CD4-positive, alpha-beta T cell (primary cell): ENCODE measurements at regions not wholly inside any gene's neighbourhood (a gene's known extent, or its start where the extent isn't known, plus 50 kb on each side); places are given as distances from the start of the nearest gene placed in this dataset.

ENCODE experiments used
- ATAC-seq: fragments of 200-7000 bp; cut with Tn5 transposase; one replicate; pipeline ENCODE4 v1.10.0; 2022; ENCODE audit warnings: mild to moderate bottlenecking; ENCODE audit not compliant: poor library complexity
- CTCF ChIA-PET: fragments of 350-600 bp; sonication (Branson Sonifier 250); formaldehyde crosslinking; loops from one replicate; lab custom pipeline; 2021; ENCODE audit warnings: antibody characterized with exemption, inconsistent platforms; lab: Charles Lee
- POLR2A ChIA-PET: fragments of 350-600 bp; sonication (Branson Sonifier 250); formaldehyde crosslinking; loops from one replicate; lab custom pipeline; 2021; ENCODE audit warnings: antibody characterized with exemption, inconsistent platforms; lab: Charles Lee
- DNase-seq, 14 experiments: peaks; one replicate each; pipeline ENCODE4 v3.0.0-alpha.2; 2013 to 2020; ENCODE audit warnings: mixed read lengths in 2 of 14
- H3K27ac ChIP-seq, 2 donors: one replicate each; pipeline versions ENCODE4 v1.5.1 to v1.7.0; 2013; ENCODE audit warnings: low read length in 2 of 2, low read depth in 1 of 2, mild to moderate bottlenecking in 1 of 2
- H3K27me3 ChIP-seq, 2 experiments: 1 replicate in 1 of 2; 2 replicates in 1 of 2; pipeline versions ENCODE4 v1.6.1 to v1.7.0; 2013; ENCODE audit warnings: low read length in 2 of 2, control low read depth in 1 of 2, mild to moderate bottlenecking in 1 of 2, moderate library complexity in 1 of 2; ENCODE audit not compliant: insufficient read depth in 2 of 2, control insufficient read depth in 1 of 2
- H3K36me3 ChIP-seq: one replicate; pipeline ENCODE4 v1.6.1; 2013; ENCODE audit warnings: low read length, control low read depth; ENCODE audit not compliant: insufficient read depth
- H3K4me1 ChIP-seq: one replicate; pipeline ENCODE4 v1.6.1; 2013; ENCODE audit warnings: low read length, control low read depth; ENCODE audit not compliant: insufficient read depth
- H3K4me3 ChIP-seq: one replicate; pipeline ENCODE4 v1.5.1; 2013; ENCODE audit warnings: mild to moderate bottlenecking, low read length, moderate library complexity
- H3K9me3 ChIP-seq, 2 experiments: 1 replicate in 1 of 2; 2 replicates in 1 of 2; pipeline versions ENCODE4 v1.6.1 to v1.7.0; 2013; ENCODE audit warnings: low read length in 2 of 2, mild to moderate bottlenecking in 2 of 2, control low read depth in 1 of 2, moderate library complexity in 1 of 2; ENCODE audit not compliant: control insufficient read depth in 1 of 2, insufficient read depth in 1 of 2
- H3K27ac Mint-ChIP-seq: one replicate; pipeline ENCODE4 v1.8.0; 2020; ENCODE audit warnings: mixed read lengths
- H3K27me3 Mint-ChIP-seq: one replicate; pipeline ENCODE4 v1.8.0; 2021; ENCODE audit warnings: mixed read lengths
- H3K36me3 Mint-ChIP-seq: one replicate; pipeline ENCODE4 v1.8.0; 2021; ENCODE audit warnings: low read depth, mixed read lengths
- H3K4me1 Mint-ChIP-seq: one replicate; pipeline ENCODE4 v1.8.0; 2021; ENCODE audit warnings: low read depth, mixed read lengths
- H3K4me3 Mint-ChIP-seq: one replicate; pipeline ENCODE4 v1.8.0; 2020; ENCODE audit warnings: mild to moderate bottlenecking, mixed read lengths
- H3K9me3 Mint-ChIP-seq: one replicate; pipeline ENCODE4 v1.8.0; 2020; ENCODE audit warnings: mixed read lengths
- intact Hi-C, 2 experiments: fragments of 100-400 bp; cut with DNase I in 1 of 2; cut with micrococcal nuclease in 1 of 2; formaldehyde crosslinking; loops; one replicate each; pipeline versions ENCODE4 v1.15.1 to v1.9.0; 2023 to 2025; cut with DNase I, micrococcal nuclease
- TF ChIP-seq, protein P1 (sequence below): fragments of 200-600 bp; IDR thresholded peaks from one replicate; pipeline ENCODE4 v1.8.0; 2022; ENCODE audit warnings: antibody characterized with exemption, mild to moderate bottlenecking

- Histone ChIP-seq H3K36me3 (no peaks in the 10 kb centered on the region), H3K9me3 (peaks cover 0 to 3% of the 10 kb centered on the region in 2 experiments), H3K27me3 (peaks cover 4% of the 10 kb centered on the region in 2 experiments), H3K4me3 (no peak overlapping the region), H3K4me1 (no peaks in the 10 kb centered on the region), H3K27ac (no peak overlapping the region)
- TF ChIP-seq, protein P1, sequence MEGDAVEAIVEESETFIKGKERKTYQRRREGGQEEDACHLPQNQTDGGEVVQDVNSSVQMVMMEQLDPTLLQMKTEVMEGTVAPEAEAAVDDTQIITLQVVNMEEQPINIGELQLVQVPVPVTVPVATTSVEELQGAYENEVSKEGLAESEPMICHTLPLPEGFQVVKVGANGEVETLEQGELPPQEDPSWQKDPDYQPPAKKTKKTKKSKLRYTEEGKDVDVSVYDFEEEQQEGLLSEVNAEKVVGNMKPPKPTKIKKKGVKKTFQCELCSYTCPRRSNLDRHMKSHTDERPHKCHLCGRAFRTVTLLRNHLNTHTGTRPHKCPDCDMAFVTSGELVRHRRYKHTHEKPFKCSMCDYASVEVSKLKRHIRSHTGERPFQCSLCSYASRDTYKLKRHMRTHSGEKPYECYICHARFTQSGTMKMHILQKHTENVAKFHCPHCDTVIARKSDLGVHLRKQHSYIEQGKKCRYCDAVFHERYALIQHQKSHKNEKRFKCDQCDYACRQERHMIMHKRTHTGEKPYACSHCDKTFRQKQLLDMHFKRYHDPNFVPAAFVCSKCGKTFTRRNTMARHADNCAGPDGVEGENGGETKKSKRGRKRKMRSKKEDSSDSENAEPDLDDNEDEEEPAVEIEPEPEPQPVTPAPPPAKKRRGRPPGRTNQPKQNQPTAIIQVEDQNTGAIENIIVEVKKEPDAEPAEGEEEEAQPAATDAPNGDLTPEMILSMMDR = no peak
- peaks cover 5% of the 10 kb centered on the region for H3K9me3 Mint-ChIP-seq
- no peak overlapping the region for H3K4me3 Mint-ChIP-seq
- no peak for DNase-seq
- no peaks in the 10 kb centered on the region for H3K4me1 Mint-ChIP-seq
- intact Hi-C loops = no loop called here
- H3K36me3 Mint-ChIP-seq = no peaks in the 10 kb centered on the region
- H3K27ac Mint-ChIP-seq = no peak overlapping the region
- ChIA-PET CTCF (no interaction called here), POLR2A (no interaction called here)
- peaks cover 37% of the 10 kb centered on the region for H3K27me3 Mint-ChIP-seq
- ATAC-seq = no peak
These were observed 422.1 kb downstream of the BRD1 start for GRCh38 chr22:49405590-49405989.

- ChIA-PET POLR2A (no interaction called here), CTCF (no interaction called here)
- peaks cover 0 to 3% of the 10 kb centered on the region in 2 experiments for H3K9me3 ChIP-seq
- Mint-ChIP-seq H3K9me3 (peaks cover 5% of the 10 kb centered on the region), H3K27me3 (peaks cover 36% of the 10 kb centered on the region), H3K4me3 (no peak overlapping the region), H3K4me1 (no peaks in the 10 kb centered on the region), H3K27ac (no peak overlapping the region), H3K36me3 (no peaks in the 10 kb centered on the region)
- H3K4me1 ChIP-seq = no peaks in the 10 kb centered on the region
- TF ChIP-seq, protein P1 = no peak
- DNase-seq (no peak), ATAC-seq (no peak)
- no peak overlapping the region for H3K4me3 ChIP-seq
- H3K27ac ChIP-seq = no peak overlapping the region
- no peaks in the 10 kb centered on the region for H3K36me3 ChIP-seq
- H3K27me3 ChIP-seq = peaks cover 4% of the 10 kb centered on the region in 2 experiments
- intact Hi-C loops = no loop called here
These were observed 423.0 kb downstream of the BRD1 start for GRCh38 chr22:49404576-49405241.

GRCh38 chr22:49404020-49404419, 423.7 kb downstream of the BRD1 start:
- H3K27ac Mint-ChIP-seq = no peak overlapping the region
- no peak overlapping the region for H3K4me3 Mint-ChIP-seq
- H3K27ac ChIP-seq = no peak overlapping the region
- ATAC-seq = no peak
- no peak overlapping the region for H3K4me3 ChIP-seq
- ChIA-PET POLR2A (no interaction called here), CTCF (no interaction called here)
- H3K4me1 Mint-ChIP-seq = no peaks in the 10 kb centered on the region
- TF ChIP-seq, protein P1 = no peak
- intact Hi-C loops = no loop called here
- no peaks in the 10 kb centered on the region for H3K36me3 ChIP-seq
- no peaks in the 10 kb centered on the region for H3K36me3 Mint-ChIP-seq
- H3K4me1 ChIP-seq = no peaks in the 10 kb centered on the region
- H3K9me3 ChIP-seq = peaks cover 0 to 3% of the 10 kb centered on the region in 2 experiments
- H3K27me3 ChIP-seq = peaks cover 4% of the 10 kb centered on the region in 2 experiments
- no peaks in the 10 kb centered on the region for H3K9me3 Mint-ChIP-seq
- peaks cover 31% of the 10 kb centered on the region for H3K27me3 Mint-ChIP-seq
- DNase-seq = no peak
